HG02870 (cell line): ENCODE measurements at regions not wholly inside any gene's neighbourhood (a gene's known extent, or its start where the extent isn't known, plus 50 kb on each side); places are given as distances from the start of the nearest gene placed in this dataset.
"Not testable (repeated sequence)": the region's sequence is repeated elsewhere in the genome, so short reads cannot be mapped to it uniquely, and the experiment has no call there.

Source experiments
- ATAC-seq: cut with Tn5 transposase; IDR thresholded peaks from one replicate; pipeline ENCODE4 v1.9.1; 2021; ENCODE audit warnings: mild to moderate bottlenecking, moderate library complexity; ENCODE audit not compliant: unreplicated experiment

DNA sequence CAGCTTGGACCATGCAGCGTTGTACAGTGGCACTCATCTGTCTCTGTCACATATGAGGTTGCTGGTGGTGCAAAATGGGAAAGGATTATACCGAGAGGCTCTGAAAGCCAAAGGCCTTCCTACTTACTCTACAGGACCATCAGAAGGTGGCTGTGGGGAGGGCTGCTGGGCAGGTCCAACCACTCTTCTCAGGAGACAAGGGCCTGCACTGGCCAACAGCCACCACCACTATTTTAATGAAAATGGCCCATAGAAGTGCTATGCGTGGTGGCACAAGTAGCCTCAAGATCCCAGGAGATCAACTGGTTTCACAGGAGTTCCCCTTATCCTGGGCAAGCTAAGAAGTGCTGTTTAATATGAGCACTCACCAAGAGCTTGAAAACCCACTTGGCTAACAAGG is 52.3 kb downstream of the MRPL57 start:
- no peak for ATAC-seq

DNA sequence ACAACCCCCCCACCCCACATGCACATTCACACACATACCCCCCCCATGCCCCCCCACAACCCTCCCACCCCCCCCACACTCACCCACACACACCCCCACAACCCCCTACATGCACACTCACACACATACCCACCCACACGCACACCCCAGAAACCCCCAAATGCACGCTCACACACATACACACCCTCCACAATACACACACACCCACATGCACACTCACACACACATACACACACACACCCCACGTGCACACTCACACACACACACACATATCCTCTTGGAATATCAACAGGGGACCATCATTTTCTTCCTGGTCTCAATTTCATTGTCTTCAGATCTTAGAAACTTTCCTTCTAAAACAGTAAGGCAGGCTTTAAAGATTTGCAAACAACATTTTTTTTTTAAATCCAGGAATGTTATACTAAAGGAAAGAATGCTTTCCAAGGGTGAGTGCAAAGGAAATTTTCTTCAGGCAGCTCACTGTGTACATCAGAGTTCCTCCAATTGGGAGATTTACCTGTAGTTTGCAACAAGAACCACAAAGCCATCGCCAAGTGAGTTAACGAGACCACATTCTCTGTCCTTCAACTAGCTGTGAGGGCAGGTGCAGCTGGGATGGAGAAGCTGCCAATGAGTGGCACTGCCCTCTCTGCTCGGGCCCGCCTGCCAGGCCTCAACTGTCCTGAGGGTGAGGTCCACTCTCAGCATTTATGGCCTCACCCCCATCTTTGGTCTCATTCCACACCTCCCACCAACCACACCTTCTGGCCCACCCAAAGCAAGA is 53.0 kb downstream of the MRPL57 start:
- no peak for ATAC-seq

DNA sequence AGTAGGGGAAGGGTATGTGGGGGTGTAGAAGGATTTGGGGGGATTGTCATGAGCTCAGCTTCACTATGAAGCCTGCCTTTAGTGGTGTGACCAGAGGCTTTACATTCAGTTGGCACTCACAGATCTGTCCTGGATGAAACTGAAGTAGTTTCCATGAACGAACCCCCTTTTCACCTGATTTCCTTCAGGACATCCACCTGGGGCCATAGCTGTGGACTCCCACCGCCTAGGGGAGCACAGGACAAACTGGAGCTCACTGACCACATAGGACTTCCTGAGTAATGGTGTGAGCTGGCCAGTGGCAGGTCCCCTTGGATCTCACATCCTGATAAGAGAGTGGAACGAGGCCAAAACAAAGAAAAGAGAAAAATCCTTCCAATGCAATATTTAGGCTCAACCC is 54.1 kb downstream of the MRPL57 start:
- no peak for ATAC-seq

DNA sequence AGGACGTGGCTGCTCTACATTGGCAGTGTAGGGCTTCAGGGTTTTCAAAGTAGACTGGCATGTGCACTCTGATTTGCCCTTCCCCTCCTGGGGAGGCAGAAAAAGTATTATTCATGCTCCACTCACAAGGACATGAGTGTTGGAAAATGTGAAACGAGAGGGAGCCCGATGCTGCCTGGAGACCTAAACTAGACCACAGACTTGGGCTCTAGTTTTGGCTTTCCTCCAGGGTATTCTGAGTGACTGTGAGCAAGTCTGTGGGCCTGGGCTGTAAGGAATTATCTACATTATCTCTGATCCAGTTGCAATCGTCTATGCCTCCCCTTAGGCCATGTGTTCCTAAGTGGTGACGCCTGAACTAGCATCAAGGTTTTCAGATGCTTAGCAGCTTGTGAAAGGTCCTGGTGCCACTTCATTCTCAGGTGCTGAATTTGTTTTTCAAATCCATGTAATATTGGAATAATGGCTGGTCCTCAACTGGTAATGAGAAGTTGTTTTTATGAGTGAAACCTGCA is 55.0 kb downstream of the MRPL57 start:
- no peak for ATAC-seq

DNA sequence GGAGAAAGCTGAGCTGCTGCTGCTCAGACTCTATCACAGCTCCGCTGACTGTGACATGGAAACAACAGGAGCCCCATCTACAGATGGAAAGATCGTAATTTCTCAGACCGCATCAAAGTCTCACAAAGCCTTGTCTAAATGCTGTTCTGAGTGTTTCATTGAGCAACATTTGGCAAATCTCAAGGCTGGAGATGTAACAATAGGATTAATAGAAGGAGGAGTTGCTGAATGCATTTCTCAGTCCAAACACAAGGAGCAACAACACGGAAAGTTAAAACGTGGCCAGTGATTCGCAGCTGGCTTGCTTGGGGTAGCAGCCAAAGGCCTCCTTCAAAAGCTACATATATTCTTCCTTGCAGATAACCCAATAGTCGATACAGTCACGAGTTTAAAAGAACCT is 55.7 kb downstream of the MRPL57 start:
- no peak for ATAC-seq

DNA sequence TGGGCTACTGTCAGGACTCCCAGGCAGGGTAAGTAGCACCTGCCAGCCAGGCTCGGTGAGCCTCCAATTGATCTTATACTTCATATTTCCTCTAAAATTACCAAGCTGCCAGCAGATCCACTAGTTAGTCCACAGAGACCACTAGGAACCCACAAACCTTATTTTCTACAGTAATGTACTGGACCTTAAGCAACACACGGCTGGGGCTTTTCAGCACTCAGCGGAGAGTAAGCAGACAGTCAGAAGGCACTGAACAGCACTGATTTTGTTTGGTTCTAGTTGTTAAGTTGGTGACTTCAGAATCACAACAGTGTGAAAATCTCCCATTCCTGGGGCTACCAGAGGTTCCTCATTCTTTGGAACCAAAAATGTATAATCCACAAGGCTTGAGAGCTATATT is 56.1 kb downstream of the MRPL57 start:
- ATAC-seq: no peak

DNA sequence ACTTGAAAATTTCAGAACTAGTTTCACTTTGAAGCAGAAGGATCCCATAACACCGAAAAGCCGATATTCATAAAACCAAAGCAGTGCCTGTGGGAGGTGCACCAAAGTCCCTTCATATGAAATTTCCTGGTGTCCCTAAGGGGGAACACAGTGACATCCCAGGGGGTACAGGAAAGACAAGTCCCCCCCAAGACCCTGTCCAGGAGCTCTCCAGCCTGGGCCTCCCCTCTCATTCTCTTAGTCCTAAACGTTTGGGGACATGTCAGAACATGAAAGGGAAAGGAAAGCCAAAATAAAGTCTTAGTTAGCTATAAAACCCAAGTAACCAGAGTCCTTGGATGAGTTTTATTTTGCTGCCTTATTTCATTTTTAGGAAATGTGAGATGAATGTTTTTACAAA is 56.6 kb downstream of the MRPL57 start:
- ATAC-seq: no peak

GRCh38 chr13:21234526-21234925 is 58.1 kb downstream of the MRPL57 start:
- no peak for ATAC-seq

GRCh38 chr13:21235174-21235573 is 58.7 kb downstream of the MRPL57 start:
- ATAC-seq: no peak

GRCh38 chr13:21237081-21237480 is 60.6 kb downstream of the MRPL57 start:
- no peak for ATAC-seq

DNA sequence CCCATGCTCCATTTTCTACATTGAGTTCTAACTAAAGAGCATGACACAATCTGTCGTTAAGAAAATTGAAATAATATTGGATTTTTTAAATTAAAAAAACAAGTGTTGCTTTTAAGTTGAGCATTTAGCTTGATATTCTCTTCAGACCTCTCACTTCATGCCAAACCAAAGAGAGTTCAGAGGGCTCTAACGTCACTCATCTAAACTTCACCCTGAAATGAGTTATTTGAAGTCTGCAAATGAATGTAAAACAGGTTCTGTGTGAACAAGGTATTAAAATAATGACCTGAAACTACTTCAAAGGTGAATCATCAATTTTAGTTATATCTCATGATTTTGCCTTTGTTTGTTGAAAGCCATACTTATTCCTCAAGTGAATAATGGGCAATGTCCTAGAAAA is 61.8 kb downstream of the MRPL57 start:
- ATAC-seq: no peak

DNA sequence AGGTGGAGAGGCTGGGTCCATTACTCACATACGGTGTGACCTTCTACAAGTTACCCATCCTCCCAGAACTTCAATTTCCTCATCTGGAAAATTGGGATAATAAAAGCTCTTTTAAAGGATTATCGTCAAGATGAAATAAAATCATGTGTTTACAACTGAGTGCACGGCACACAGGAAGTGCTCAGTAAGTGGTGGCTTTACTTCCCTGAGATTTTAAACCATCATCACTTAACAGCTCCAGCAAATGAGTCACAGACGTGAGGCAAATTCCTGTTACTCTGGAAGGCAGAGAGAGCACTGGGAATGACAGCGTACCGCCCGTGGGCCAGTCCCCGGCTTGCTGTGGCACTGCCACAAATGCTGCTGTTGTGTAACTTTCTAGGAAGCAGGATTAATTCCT is 64.1 kb downstream of the MRPL57 start:
- ATAC-seq: no peak

GRCh38 chr13:21242236-21242635 is 65.8 kb downstream of the MRPL57 start:
- ATAC-seq: no peak

- ATAC-seq: no peak
These were observed 66.8 kb downstream of the MRPL57 start for GRCh38 chr13:21243045-21243897.

DNA sequence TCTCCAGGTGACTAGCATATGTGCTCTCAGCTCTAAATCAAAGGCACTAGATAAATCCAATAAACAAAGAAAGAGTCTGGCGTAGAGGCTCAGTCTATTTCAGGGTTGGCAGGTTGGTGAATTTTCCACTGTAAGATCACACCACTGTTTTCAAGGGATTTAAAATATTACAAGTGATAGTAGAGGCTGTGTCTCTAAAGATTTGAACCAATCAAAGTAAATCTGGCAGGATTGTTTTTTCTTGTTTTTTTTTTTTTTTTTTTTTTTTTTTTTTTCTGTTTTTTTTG is 67.4 kb downstream of the MRPL57 start:
- ATAC-seq: not testable (repeated sequence)

DNA sequence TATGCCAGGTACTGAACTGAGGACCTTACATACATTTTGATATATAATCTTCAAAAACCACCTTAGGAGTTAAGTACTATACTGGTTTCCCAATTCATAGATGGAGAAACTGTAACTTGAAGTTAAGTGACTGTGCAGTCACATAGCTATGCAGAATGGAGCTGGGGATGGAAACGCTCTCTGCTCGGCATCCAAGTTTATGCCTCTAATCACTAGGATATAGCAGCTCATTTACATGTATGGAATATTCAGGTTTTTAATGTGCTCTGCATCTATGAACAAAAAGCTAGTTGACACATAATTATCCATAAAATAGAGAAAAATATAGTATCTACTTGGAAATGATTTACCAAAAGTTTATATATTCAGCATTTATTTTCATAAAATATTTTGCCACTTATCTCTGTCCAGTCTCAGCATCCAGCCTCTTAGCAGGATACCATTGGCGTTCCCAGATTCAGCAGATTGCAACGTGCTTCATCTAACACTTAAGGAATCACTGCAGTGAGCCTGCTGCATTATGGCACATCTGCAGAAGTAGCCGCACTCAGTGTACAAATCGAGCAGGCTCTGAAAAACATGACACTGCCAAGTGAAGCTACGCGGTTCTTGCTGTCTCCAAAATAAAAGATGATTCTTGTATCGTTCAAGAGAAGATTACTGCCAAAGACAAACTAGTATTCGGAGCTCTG is 70.4 kb downstream of the MRPL57 start:
- ATAC-seq: no peak

GRCh38 chr13:21256351-21256761 is 79.9 kb downstream of the MRPL57 start:
- ATAC-seq: no peak

GRCh38 chr13:21256891-21257290 is 80.4 kb downstream of the MRPL57 start:
- no peak for ATAC-seq

DNA sequence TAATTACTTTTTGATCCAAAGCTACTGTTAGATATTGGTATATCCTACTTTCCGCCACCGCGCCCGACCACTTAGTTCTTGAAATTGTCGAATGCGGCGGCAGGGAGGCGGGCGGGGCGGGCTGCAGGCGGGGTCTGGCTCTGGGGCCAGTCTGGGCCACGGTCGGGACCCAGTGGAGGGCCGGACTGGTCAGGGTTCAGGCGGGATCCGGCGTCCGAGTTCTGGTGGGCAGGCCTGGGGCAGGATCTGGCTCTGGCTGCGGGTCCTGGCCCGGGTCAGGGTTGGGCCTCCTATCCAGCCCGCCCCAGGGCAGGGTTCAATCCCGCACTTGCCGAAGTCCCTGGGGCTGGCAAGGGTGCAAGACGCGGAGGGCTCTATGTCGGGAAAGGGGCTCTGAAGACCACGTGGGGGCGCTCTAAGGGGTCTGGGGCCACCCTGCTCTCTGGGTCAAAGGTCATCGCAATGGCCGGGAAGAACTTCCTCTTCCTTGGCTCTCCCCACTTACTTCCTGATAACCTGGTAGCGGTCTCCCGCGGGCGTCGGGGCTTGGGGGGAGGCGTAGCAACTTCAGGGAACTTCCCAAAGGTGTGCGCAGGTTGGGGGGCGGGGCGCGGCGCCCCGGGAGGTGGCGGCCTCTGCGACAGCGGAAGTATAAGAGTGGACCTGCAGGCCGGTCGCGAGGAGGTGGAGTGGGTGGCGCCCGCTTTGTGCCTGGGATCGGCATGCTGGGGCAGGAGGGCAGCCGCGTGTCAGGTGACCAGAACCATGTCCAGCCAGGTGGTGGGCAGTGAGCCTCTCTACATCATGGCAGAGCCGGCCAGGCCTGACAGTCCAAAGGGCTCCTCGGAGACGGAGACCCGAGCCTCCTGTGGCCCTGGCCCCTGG is 83.4 kb downstream of the MRPL57 start:
- no peak for ATAC-seq

- ATAC-seq: not testable (repeated sequence)
These were observed 84.3 kb downstream of the MRPL57 start for GRCh38 chr13:21260561-21261290.
